GM04504 (cell line): ENCODE measurements at regions not wholly inside any gene's neighbourhood (a gene's known extent, or its start where the extent isn't known, plus 50 kb on each side); places are given as distances from the start of the nearest gene placed in this dataset.

ENCODE experiments used
- DNase-seq: peaks from one replicate; pipeline ENCODE4 v3.0.0-alpha.2; 2012; ENCODE audit warnings: low read depth

- no peak for DNase-seq
These were observed 460.5 kb downstream of the BRD1 start for GRCh38 chr22:49367041-49367697.

- DNase-seq, result no peak
These were observed 461.2 kb downstream of the BRD1 start for GRCh38 chr22:49366437-49366836.

GRCh38 chr22:49365910-49366309, 461.8 kb downstream of the BRD1 start:
- DNase-seq, result no peak

GRCh38 chr22:49365191-49365837, 462.4 kb downstream of the BRD1 start:
- no peak for DNase-seq

GRCh38 chr22:49364398-49364797, 463.3 kb downstream of the BRD1 start:
- no peak for DNase-seq

GRCh38 chr22:49363526-49364230, 464.0 kb downstream of the BRD1 start:
- no peak for DNase-seq

- DNase-seq, result no peak
These were observed 465.3 kb downstream of the BRD1 start for GRCh38 chr22:49362211-49362839.

GRCh38 chr22:49361164-49361563, 466.5 kb downstream of the BRD1 start:
- DNase-seq, result no peak

- DNase-seq, result no peak
These were observed 466.9 kb downstream of the BRD1 start for GRCh38 chr22:49360746-49361145.

GRCh38 chr22:49359076-49359475, 468.6 kb downstream of the BRD1 start:
- DNase-seq, result no peak

- no peak for DNase-seq
These were observed 469.8 kb downstream of the BRD1 start for GRCh38 chr22:49357661-49358440.

GRCh38 chr22:49356428-49356827, 471.2 kb downstream of the BRD1 start:
- DNase-seq, result no peak

- DNase-seq, result no peak
These were observed 472.3 kb downstream of the BRD1 start for GRCh38 chr22:49355211-49355920.

- no peak for DNase-seq
These were observed 473.0 kb downstream of the BRD1 start for GRCh38 chr22:49354516-49355210.

GRCh38 chr22:49353235-49353634, 474.4 kb downstream of the BRD1 start:
- no peak for DNase-seq

GRCh38 chr22:49352361-49353169, 475.1 kb downstream of the BRD1 start:
- no peak for DNase-seq

GRCh38 chr22:49351761-49352227, 475.9 kb downstream of the BRD1 start:
- DNase-seq, result no peak

- no peak for DNase-seq
These were observed 477.1 kb downstream of the BRD1 start for GRCh38 chr22:49350441-49351121.

GRCh38 chr22:49349841-49350381, 477.8 kb downstream of the BRD1 start:
- no peak for DNase-seq
